Stomach (tissue), 4 donors: ENCODE measurements at regions not wholly inside any gene's neighbourhood (a gene's known extent, or its start where the extent isn't known, plus 50 kb on each side); places are given as distances from the start of the nearest gene placed in this dataset.

Source experiments
- EP300 ChIP-seq: sonication (generic); formaldehyde crosslinking; IDR thresholded peaks from one replicate; pipeline ENCODE4 v1.6.1; 2017; ENCODE audit warnings: antibody characterized with exemption
- POLR2A ChIP-seq, 4 donors: fragments of 450-650 bp; IDR thresholded peaks; one replicate each; pipeline ENCODE4 v1.6.1; 2016; ENCODE audit warnings: antibody characterized with exemption in 4 of 4, control low read depth in 2 of 4, mild to moderate bottlenecking in 1 of 4, moderate library complexity in 1 of 4
- POLR2AphosphoS5 ChIP-seq, 3 donors: sonication (generic); formaldehyde crosslinking; IDR thresholded peaks; one replicate each; pipeline ENCODE4 v1.6.1; 2016; ENCODE audit warnings: antibody characterized with exemption in 3 of 3
- TF ChIP-seq, protein P1 (sequence below), 7 experiments: fragments of 450-650 bp in 4 of 7; fragments of 200-600 bp in 3 of 7; sonication (generic) in 3 of 7; IDR thresholded peaks; one replicate each; pipeline ENCODE4 v1.5.1; 2016 to 2019; ENCODE audit warnings: antibody characterized with exemption in 7 of 7, control low read depth in 2 of 7, mild to moderate bottlenecking in 1 of 7

- TF ChIP-seq, protein P1, sequence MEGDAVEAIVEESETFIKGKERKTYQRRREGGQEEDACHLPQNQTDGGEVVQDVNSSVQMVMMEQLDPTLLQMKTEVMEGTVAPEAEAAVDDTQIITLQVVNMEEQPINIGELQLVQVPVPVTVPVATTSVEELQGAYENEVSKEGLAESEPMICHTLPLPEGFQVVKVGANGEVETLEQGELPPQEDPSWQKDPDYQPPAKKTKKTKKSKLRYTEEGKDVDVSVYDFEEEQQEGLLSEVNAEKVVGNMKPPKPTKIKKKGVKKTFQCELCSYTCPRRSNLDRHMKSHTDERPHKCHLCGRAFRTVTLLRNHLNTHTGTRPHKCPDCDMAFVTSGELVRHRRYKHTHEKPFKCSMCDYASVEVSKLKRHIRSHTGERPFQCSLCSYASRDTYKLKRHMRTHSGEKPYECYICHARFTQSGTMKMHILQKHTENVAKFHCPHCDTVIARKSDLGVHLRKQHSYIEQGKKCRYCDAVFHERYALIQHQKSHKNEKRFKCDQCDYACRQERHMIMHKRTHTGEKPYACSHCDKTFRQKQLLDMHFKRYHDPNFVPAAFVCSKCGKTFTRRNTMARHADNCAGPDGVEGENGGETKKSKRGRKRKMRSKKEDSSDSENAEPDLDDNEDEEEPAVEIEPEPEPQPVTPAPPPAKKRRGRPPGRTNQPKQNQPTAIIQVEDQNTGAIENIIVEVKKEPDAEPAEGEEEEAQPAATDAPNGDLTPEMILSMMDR (IDR thresholded peaks at IDR 0.05), result no peak
- TF ChIP-seq POLR2A (IDR thresholded peaks at IDR 0.05) (no peak), EP300 (no peak), POLR2AphosphoS5 (IDR thresholded peaks at IDR 0.05) (no peak)
These were observed 264.3 kb downstream of the RAP2B start for GRCh38 chr3:153426344-153426743.
